PFSK-1 (cell line): ENCODE measurements at regions not wholly inside any gene's neighbourhood (a gene's known extent, or its start where the extent isn't known, plus 50 kb on each side); places are given as distances from the start of the nearest gene placed in this dataset.

Experiments
- FOXP2 ChIP-seq: optimal IDR thresholded peaks from 2 replicates; pipeline ENCODE3; 2011; ENCODE audit warnings: borderline replicate concordance, control low read depth, inconsistent platforms; ENCODE audit not compliant: insufficient read depth; ENCODE audit errors: extremely low read length, extremely low read depth
- POLR2AphosphoS5 ChIP-seq: IDR thresholded peaks from 2 replicates; pipeline ENCODE4 v1.6.1; 2012; ENCODE audit warnings: low read depth, mild to moderate bottlenecking, control low read depth, low read length, moderate library complexity
- REST ChIP-seq, 2 experiments: IDR thresholded peaks; 2 replicates each; pipeline versions ENCODE4 v1.6.1 to v1.8.0; 2011 to 2012; ENCODE audit warnings: low read depth in 2 of 2, low read length in 2 of 2, control low read depth in 1 of 2, inconsistent platforms in 1 of 2, mild to moderate bottlenecking in 1 of 2, moderate library complexity in 1 of 2; ENCODE audit not compliant: insufficient read depth in 1 of 2
- SIN3A ChIP-seq: IDR thresholded peaks from 2 replicates; pipeline ENCODE4 v1.6.1; 2012; ENCODE audit warnings: mild to moderate bottlenecking, low read length, moderate library complexity, borderline replicate concordance; ENCODE audit not compliant: insufficient read depth
- TAF1 ChIP-seq: IDR thresholded peaks from 2 replicates; pipeline ENCODE4 v1.6.1; 2012; ENCODE audit warnings: low read length, control low read depth, borderline replicate concordance; ENCODE audit not compliant: insufficient read depth

GRCh38 chr7:85489498-85489897 lies 302.6 kb upstream of the SEMA3D start:
- no peak for TF ChIP-seq FOXP2
- no peak for TF ChIP-seq TAF1
- no peak for TF ChIP-seq SIN3A
- TF ChIP-seq POLR2AphosphoS5: no peak
- no peak for TF ChIP-seq REST (IDR thresholded peaks at IDR 0.05; ENCODE audit: insufficient read depth in 1 of 2, low read depth in 2 of 2, low read length in 2 of 2)

GRCh38 chr7:85488406-85488805 lies 301.6 kb upstream of the SEMA3D start:
- no peak for TF ChIP-seq POLR2AphosphoS5
- TF ChIP-seq TAF1: no peak
- TF ChIP-seq REST (IDR thresholded peaks at IDR 0.05; ENCODE audit: insufficient read depth in 1 of 2, low read depth in 2 of 2, low read length in 2 of 2): no peak
- TF ChIP-seq FOXP2: no peak
- no peak for TF ChIP-seq SIN3A

GRCh38 chr7:85483177-85483576 lies 296.3 kb upstream of the SEMA3D start:
- TF ChIP-seq POLR2AphosphoS5: peak; percentile 52; the same call in 1 of the 2 replicates
- peak; percentile 33; the same call in 1 of the 2 replicates for TF ChIP-seq SIN3A
- TF ChIP-seq FOXP2: no peak
- TF ChIP-seq REST (IDR thresholded peaks at IDR 0.05; ENCODE audit: insufficient read depth in 1 of 2, low read depth in 2 of 2, low read length in 2 of 2): no peak
- no peak for TF ChIP-seq TAF1

- TF ChIP-seq SIN3A: no peak
- no peak for TF ChIP-seq POLR2AphosphoS5
- TF ChIP-seq FOXP2: no peak
- no peak for TF ChIP-seq REST (IDR thresholded peaks at IDR 0.05; ENCODE audit: insufficient read depth in 1 of 2, low read depth in 2 of 2, low read length in 2 of 2)
- TF ChIP-seq TAF1: no peak
Measured at GRCh38 chr7:85480666-85481065, 293.8 kb upstream of the SEMA3D start.

GRCh38 chr7:85479918-85480643 lies 293.2 kb upstream of the SEMA3D start:
- TF ChIP-seq SIN3A (no peak), TAF1 (no peak), REST (IDR thresholded peaks at IDR 0.05; ENCODE audit: insufficient read depth in 1 of 2, low read depth in 2 of 2, low read length in 2 of 2) (no peak), POLR2AphosphoS5 (no peak), FOXP2 (no peak)
